ENCODE measurements at regions not wholly inside any gene's neighbourhood (a gene's known extent, or its start where the extent isn't known, plus 50 kb on each side); places are given as distances from the start of the nearest gene placed in this dataset.
"Not testable (repeated sequence)": the region's sequence is repeated elsewhere in the genome, so short reads cannot be mapped to it uniquely, and the experiment has no call there.

DNA sequence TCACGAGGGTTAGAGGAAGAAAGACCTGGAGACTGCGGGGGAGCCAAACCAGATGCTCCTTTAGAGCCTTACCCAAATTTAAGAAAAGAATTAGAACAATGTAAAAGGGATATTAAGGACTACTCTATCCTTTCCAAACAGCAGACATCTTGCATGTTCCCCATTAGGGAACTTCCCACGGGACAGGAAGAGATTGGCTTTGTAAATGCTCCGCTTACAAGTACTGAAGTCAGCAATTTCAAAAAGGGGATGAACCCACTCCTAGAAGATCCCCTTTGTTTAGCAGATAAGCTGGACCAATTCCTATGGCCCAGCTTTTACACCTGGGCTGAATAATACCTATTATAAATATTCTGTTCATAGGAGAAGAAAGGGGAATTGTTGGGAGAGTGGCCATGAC lies 74.2 kb downstream of the APOBEC1 start:
- no peaks in the 10 kb centered on the region for H3F3A ChIP-seq (ENCODE audit: control insufficient read depth, insufficient read depth)
- no peaks in the 10 kb centered on the region for H3K4me1 ChIP-seq (ENCODE audit: control insufficient read depth, low read length)
- TF ChIP-seq, protein P1, sequence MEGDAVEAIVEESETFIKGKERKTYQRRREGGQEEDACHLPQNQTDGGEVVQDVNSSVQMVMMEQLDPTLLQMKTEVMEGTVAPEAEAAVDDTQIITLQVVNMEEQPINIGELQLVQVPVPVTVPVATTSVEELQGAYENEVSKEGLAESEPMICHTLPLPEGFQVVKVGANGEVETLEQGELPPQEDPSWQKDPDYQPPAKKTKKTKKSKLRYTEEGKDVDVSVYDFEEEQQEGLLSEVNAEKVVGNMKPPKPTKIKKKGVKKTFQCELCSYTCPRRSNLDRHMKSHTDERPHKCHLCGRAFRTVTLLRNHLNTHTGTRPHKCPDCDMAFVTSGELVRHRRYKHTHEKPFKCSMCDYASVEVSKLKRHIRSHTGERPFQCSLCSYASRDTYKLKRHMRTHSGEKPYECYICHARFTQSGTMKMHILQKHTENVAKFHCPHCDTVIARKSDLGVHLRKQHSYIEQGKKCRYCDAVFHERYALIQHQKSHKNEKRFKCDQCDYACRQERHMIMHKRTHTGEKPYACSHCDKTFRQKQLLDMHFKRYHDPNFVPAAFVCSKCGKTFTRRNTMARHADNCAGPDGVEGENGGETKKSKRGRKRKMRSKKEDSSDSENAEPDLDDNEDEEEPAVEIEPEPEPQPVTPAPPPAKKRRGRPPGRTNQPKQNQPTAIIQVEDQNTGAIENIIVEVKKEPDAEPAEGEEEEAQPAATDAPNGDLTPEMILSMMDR (IDR thresholded peaks at IDR 0.05; ENCODE audit: low read depth, low read length, poor library complexity, severe bottlenecking), result no peak
- no peak for TF ChIP-seq EZH2phosphoT487 (IDR thresholded peaks at IDR 0.05; ENCODE audit: borderline replicate concordance, low read length)
- no peak overlapping the region for H3K4me2 ChIP-seq (ENCODE audit: low read length)
- no peak overlapping the region for H3K4me3 ChIP-seq (ENCODE audit: low read length)
- H3K9me2 ChIP-seq (replicated peaks; ENCODE audit: control insufficient read depth, low read length), result no peaks in the 10 kb centered on the region
- no peaks in the 10 kb centered on the region for H4K20me1 ChIP-seq (ENCODE audit: control insufficient read depth, insufficient read depth, low read depth, low read length)
- H3K9me3 ChIP-seq (ENCODE audit: control insufficient read depth, insufficient read depth, low read length), result no peaks in the 10 kb centered on the region
- H3K79me2 ChIP-seq (ENCODE audit: control insufficient read depth, low read length), result no peaks in the 10 kb centered on the region
- no peaks in the 10 kb centered on the region; the same call in 1 of the 2 replicates for H3K27me3 ChIP-seq (ENCODE audit: control insufficient read depth, low read length)
- no peak overlapping the region for H3K27ac ChIP-seq (ENCODE audit: low read depth, low read length)
- H3K36me3 ChIP-seq (ENCODE audit: control insufficient read depth, low read length), result no peaks in the 10 kb centered on the region

DNA sequence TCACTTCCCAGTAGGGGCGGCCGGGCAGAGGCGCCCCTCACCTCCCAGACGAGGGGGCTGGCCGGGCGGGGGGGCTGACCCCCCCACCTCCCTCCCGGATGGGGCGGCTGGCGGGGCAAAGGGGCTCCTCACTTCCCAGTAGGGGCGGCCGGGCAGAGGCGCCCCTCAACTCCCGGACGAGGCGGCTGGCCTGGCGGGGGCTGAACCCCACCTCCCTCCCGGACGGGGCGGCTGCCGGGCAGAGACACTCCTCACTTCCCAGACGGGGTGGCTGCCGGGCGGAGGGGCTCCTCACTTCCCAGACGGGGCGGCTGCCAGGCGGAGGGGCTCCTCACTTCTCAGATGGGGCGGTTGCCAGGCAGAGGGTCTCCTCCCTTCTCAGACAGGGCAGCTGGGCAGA lies 75.6 kb downstream of the APOBEC1 start:
- H3K36me3 ChIP-seq (ENCODE audit: control insufficient read depth, low read length); H3K4me2 ChIP-seq (ENCODE audit: low read length); H3K9me3 ChIP-seq (ENCODE audit: control insufficient read depth, insufficient read depth, low read length); H3K27me3 ChIP-seq (ENCODE audit: control insufficient read depth, low read length); H4K20me1 ChIP-seq (ENCODE audit: control insufficient read depth, insufficient read depth, low read depth, low read length); H3K4me1 ChIP-seq (ENCODE audit: control insufficient read depth, low read length); H3K27ac ChIP-seq (ENCODE audit: low read depth, low read length); H3K4me3 ChIP-seq (ENCODE audit: low read length); H3K79me2 ChIP-seq (ENCODE audit: control insufficient read depth, low read length); H3K9me2 ChIP-seq (replicated peaks; ENCODE audit: control insufficient read depth, low read length); H3F3A ChIP-seq (ENCODE audit: control insufficient read depth, insufficient read depth): not testable (repeated sequence)

DNA sequence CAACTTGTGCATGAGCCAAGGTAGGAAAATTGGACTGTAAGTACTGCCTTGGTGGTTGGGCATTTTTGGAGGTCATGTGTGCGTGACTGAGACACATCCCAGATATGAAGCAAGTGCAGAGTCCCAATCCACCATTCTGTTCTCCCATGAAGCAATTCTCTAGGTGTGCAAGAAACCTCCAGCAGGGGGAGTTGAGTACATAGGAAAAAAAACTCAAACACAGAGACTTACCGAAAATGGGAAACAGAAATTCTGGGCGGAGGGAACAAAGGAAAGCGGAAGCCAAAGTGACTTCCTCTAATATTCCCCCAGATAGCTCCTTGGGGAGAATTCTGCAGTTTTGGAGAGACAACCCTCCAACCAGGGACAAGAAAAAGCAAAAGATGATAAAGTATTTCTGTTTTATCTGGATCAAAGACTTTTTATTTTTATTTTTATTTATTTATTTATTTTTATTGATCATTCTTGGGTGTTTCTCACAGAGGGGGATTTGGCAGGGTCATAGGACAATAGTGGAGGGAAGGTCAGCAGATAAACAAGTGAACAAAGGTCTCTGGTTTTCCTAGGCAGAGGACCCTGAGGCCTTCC lies 76.9 kb downstream of the APOBEC1 start:
- H3K4me3 ChIP-seq (ENCODE audit: low read length); H3K36me3 ChIP-seq (ENCODE audit: control insufficient read depth, low read length); H3K4me1 ChIP-seq (ENCODE audit: control insufficient read depth, low read length); H3K9me3 ChIP-seq (ENCODE audit: control insufficient read depth, insufficient read depth, low read length); H3K4me2 ChIP-seq (ENCODE audit: low read length); H4K20me1 ChIP-seq (ENCODE audit: control insufficient read depth, insufficient read depth, low read depth, low read length); H3K27ac ChIP-seq (ENCODE audit: low read depth, low read length); H3K79me2 ChIP-seq (ENCODE audit: control insufficient read depth, low read length); H3F3A ChIP-seq (ENCODE audit: control insufficient read depth, insufficient read depth); H3K27me3 ChIP-seq (ENCODE audit: control insufficient read depth, low read length); H3K9me2 ChIP-seq (replicated peaks; ENCODE audit: control insufficient read depth, low read length): not testable (repeated sequence)
- TF ChIP-seq, protein P1 (IDR thresholded peaks at IDR 0.05; ENCODE audit: low read depth, low read length, poor library complexity, severe bottlenecking), result peak; percentile 61

DNA sequence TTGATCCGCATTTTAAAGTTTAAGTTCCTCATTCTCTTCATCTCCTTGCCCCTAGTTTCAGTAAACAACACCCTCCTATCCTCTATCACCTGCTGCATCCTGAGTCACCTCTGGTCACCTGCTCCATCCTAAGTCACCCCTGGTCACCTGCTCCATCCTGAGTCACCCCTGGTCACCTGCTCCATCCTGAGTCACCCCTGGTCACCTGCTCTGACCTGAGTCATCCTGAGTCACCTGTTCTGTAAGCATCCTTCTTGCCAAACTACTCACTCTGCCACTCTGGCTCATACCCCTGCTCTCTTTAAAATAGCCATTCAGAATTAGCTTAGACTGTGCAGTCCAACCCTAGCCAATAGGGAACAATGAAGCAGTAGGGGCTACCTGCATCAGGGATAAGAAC lies 80.6 kb upstream of the CD163 start:
- not testable (repeated sequence) for H3F3A ChIP-seq (ENCODE audit: control insufficient read depth, insufficient read depth); H3K79me2 ChIP-seq (ENCODE audit: control insufficient read depth, low read length); H4K20me1 ChIP-seq (ENCODE audit: control insufficient read depth, insufficient read depth, low read depth, low read length); H3K27me3 ChIP-seq (ENCODE audit: control insufficient read depth, low read length); H3K4me1 ChIP-seq (ENCODE audit: control insufficient read depth, low read length); H3K4me3 ChIP-seq (ENCODE audit: low read length); H3K36me3 ChIP-seq (ENCODE audit: control insufficient read depth, low read length); H3K27ac ChIP-seq (ENCODE audit: low read depth, low read length); H3K9me2 ChIP-seq (replicated peaks; ENCODE audit: control insufficient read depth, low read length); H3K9me3 ChIP-seq (ENCODE audit: control insufficient read depth, insufficient read depth, low read length); H3K4me2 ChIP-seq (ENCODE audit: low read length)
